SK-N-MC (cell line): ENCODE measurements at regions not wholly inside any gene's neighbourhood (a gene's known extent, or its start where the extent isn't known, plus 50 kb on each side); places are given as distances from the start of the nearest gene placed in this dataset.
"Not testable (repeated sequence)": the region's sequence is repeated elsewhere in the genome, so short reads cannot be mapped to it uniquely, and the experiment has no call there.

Experiments used
- DNase-seq: peaks from one replicate; pipeline ENCODE4 v3.0.0-alpha.2; 2011; ENCODE audit warnings: low read depth, low spot score
- H3K27ac ChIP-seq: fragments of 200-600 bp; sonication (generic); 2 replicates; pipeline ENCODE4 v1.5.1; 2016; ENCODE audit warnings: mixed run types
- H3K36me3 ChIP-seq: fragments of 200-600 bp; sonication (generic); 2 replicates; pipeline ENCODE4 v1.6.1; 2017; ENCODE audit warnings: antibody characterized with exemption, low read length, mixed read lengths; ENCODE audit not compliant: insufficient read depth
- H3K4me3 ChIP-seq: fragments of 200-600 bp; sonication (generic); 2 replicates; pipeline ENCODE4 v1.5.1; 2016
- H3K9ac ChIP-seq: fragments of 200-600 bp; sonication (generic); 2 replicates; pipeline ENCODE4 v1.8.0; 2017; ENCODE audit warnings: mixed run types, mixed read lengths; ENCODE audit not compliant: insufficient read length
- H3K9me3 ChIP-seq: fragments of 200-600 bp; sonication (generic); 2 replicates; pipeline ENCODE4 v1.6.1; 2017; ENCODE audit warnings: low read depth, mild to moderate bottlenecking, antibody characterized with exemption, low read length, moderate library complexity, mixed read lengths
- EZH2 ChIP-seq: fragments of 200-600 bp; sonication (generic); IDR thresholded peaks from one replicate; pipeline ENCODE4 v1.6.1; 2017; ENCODE audit warnings: antibody characterized with exemption
- FOXP2 ChIP-seq: optimal IDR thresholded peaks from 2 replicates; pipeline ENCODE3; 2011; ENCODE audit warnings: mild to moderate bottlenecking, moderate library complexity; ENCODE audit not compliant: insufficient read depth; ENCODE audit errors: extremely low read length, control extremely low read depth
- POLR2AphosphoS5 ChIP-seq: IDR thresholded peaks from 2 replicates; pipeline ENCODE4 v1.6.1; 2012; ENCODE audit warnings: mild to moderate bottlenecking, low read depth, low read length, borderline replicate concordance

GRCh38 chr16:60206516-60206915 is 1472.4 kb upstream of the GOT2 start:
- Histone ChIP-seq H3K27ac (0 out of 2 replicates have a peak overlapping the region, but pooled peaks have one; percentile 25), H3K9ac (no peak overlapping the region), H3K36me3 (no peaks in the 10 kb centered on the region), H3K4me3 (no peak overlapping the region), H3K9me3 (no peaks in the 10 kb centered on the region)
- DNase-seq: no peak
- TF ChIP-seq FOXP2 (no peak), EZH2 (no peak), POLR2AphosphoS5 (no peak)

GRCh38 chr16:60204181-60204580 is 1470.1 kb upstream of the GOT2 start:
- no peak overlapping the region for H3K9ac ChIP-seq
- TF ChIP-seq FOXP2: no peak
- no peak for TF ChIP-seq POLR2AphosphoS5
- no peak for TF ChIP-seq EZH2
- H3K27ac ChIP-seq: no peak overlapping the region
- no peak for DNase-seq
- no peaks in the 10 kb centered on the region for H3K36me3 ChIP-seq
- no peak overlapping the region for H3K4me3 ChIP-seq
- H3K9me3 ChIP-seq: no peaks in the 10 kb centered on the region

GRCh38 chr16:60203525-60204124 is 1469.5 kb upstream of the GOT2 start:
- H3K9ac ChIP-seq: no peak overlapping the region
- H3K4me3 ChIP-seq: no peak overlapping the region
- H3K27ac ChIP-seq: no peak overlapping the region
- DNase-seq: no peak
- H3K36me3 ChIP-seq: no peaks in the 10 kb centered on the region
- no peak for TF ChIP-seq POLR2AphosphoS5
- TF ChIP-seq EZH2: no peak
- no peak for TF ChIP-seq FOXP2
- H3K9me3 ChIP-seq: no peaks in the 10 kb centered on the region

- H3K4me3 ChIP-seq, H3K9me3 ChIP-seq, H3K27ac ChIP-seq, DNase-seq, H3K9ac ChIP-seq, H3K36me3 ChIP-seq: not testable (repeated sequence)
Measured at GRCh38 chr16:60200729-60201128, 1466.6 kb upstream of the GOT2 start.

GRCh38 chr16:60200161-60200560 is 1466.0 kb upstream of the GOT2 start:
- Histone ChIP-seq H3K27ac (no peak overlapping the region), H3K36me3 (no peaks in the 10 kb centered on the region), H3K9ac (no peak overlapping the region), H3K9me3 (no peaks in the 10 kb centered on the region), H3K4me3 (no peak overlapping the region)
- TF ChIP-seq FOXP2 (no peak), POLR2AphosphoS5 (no peak), EZH2 (no peak)
- DNase-seq: no peak

- Histone ChIP-seq H3K9me3 (no peaks in the 10 kb centered on the region), H3K27ac (no peak overlapping the region), H3K36me3 (no peaks in the 10 kb centered on the region), H3K9ac (no peak overlapping the region), H3K4me3 (no peak overlapping the region)
- no peak for DNase-seq
- TF ChIP-seq EZH2: no peak
- no peak for TF ChIP-seq FOXP2
- no peak for TF ChIP-seq POLR2AphosphoS5
Measured at GRCh38 chr16:60199150-60199549, 1465.0 kb upstream of the GOT2 start.

GRCh38 chr16:60181536-60181935 is 1447.4 kb upstream of the GOT2 start:
- Histone ChIP-seq H3K27ac (no peak overlapping the region), H3K9ac (no peak overlapping the region), H3K4me3 (no peak overlapping the region), H3K36me3 (no peaks in the 10 kb centered on the region), H3K9me3 (no peaks in the 10 kb centered on the region)
- no peak for DNase-seq
- TF ChIP-seq POLR2AphosphoS5 (no peak), FOXP2 (no peak), EZH2 (no peak)

GRCh38 chr16:60180609-60181008 is 1446.5 kb upstream of the GOT2 start:
- H3K36me3 ChIP-seq: no peaks in the 10 kb centered on the region
- no peak for TF ChIP-seq EZH2
- TF ChIP-seq FOXP2: no peak
- no peak for TF ChIP-seq POLR2AphosphoS5
- no peak overlapping the region for H3K9ac ChIP-seq
- H3K9me3 ChIP-seq: no peaks in the 10 kb centered on the region
- no peak overlapping the region for H3K27ac ChIP-seq
- DNase-seq: no peak
- no peak overlapping the region for H3K4me3 ChIP-seq

- no peak for DNase-seq
- H3K9me3 ChIP-seq: no peaks in the 10 kb centered on the region
- H3K4me3 ChIP-seq: no peak overlapping the region
- no peak overlapping the region for H3K9ac ChIP-seq
- H3K27ac ChIP-seq: no peak overlapping the region
- TF ChIP-seq FOXP2: no peak
- no peaks in the 10 kb centered on the region for H3K36me3 ChIP-seq
Measured at GRCh38 chr16:60170196-60170595, 1436.1 kb upstream of the GOT2 start.
